Loucy (cell line): ENCODE measurements at regions not wholly inside any gene's neighbourhood (a gene's known extent, or its start where the extent isn't known, plus 50 kb on each side); places are given as distances from the start of the nearest gene placed in this dataset.

ENCODE experiments used
- CTCF ChIP-seq: fragments of 200-600 bp; sonication (generic); conservative IDR thresholded peaks from 2 replicates; pipeline ENCODE4 v1.5.1; 2014; ENCODE audit warnings: mild to moderate bottlenecking, antibody characterized with exemption, low read length
- EZH2phosphoT487 ChIP-seq: fragments of 200-600 bp; IDR thresholded peaks from 2 replicates; pipeline ENCODE4 v1.6.1; 2018; ENCODE audit warnings: antibody characterized with exemption, mild to moderate bottlenecking, moderate library complexity, borderline replicate concordance

GRCh38 chr2:153110486-153110885 is 368.1 kb downstream of the RPRM start:
- TF ChIP-seq CTCF = no peak
- no peak for TF ChIP-seq EZH2phosphoT487
